ENCODE measurements at regions not wholly inside any gene's neighbourhood (a gene's known extent, or its start where the extent isn't known, plus 50 kb on each side); places are given as distances from the start of the nearest gene placed in this dataset.

DNA sequence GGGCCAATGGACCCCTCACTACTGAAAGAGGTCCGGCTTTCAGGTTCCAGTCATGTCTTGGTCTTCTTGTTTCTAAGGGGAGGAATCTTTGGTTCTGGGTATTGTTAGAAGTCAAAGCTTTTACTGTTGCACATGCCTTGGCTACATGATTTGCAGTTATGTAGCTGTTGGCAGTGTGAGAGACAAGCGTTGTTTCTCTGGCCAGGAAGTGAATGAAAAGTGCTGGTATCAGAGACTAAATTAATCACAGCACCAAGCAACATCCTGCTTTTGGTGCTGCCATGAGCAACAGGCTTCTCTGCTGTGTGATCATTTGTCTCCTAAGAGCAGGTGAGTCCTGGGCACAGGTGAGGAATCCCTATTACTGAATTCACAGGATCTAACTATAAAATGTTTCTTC lies 100.1 kb upstream of the PRSS3 start:
- TF ChIP-seq, protein P1, sequence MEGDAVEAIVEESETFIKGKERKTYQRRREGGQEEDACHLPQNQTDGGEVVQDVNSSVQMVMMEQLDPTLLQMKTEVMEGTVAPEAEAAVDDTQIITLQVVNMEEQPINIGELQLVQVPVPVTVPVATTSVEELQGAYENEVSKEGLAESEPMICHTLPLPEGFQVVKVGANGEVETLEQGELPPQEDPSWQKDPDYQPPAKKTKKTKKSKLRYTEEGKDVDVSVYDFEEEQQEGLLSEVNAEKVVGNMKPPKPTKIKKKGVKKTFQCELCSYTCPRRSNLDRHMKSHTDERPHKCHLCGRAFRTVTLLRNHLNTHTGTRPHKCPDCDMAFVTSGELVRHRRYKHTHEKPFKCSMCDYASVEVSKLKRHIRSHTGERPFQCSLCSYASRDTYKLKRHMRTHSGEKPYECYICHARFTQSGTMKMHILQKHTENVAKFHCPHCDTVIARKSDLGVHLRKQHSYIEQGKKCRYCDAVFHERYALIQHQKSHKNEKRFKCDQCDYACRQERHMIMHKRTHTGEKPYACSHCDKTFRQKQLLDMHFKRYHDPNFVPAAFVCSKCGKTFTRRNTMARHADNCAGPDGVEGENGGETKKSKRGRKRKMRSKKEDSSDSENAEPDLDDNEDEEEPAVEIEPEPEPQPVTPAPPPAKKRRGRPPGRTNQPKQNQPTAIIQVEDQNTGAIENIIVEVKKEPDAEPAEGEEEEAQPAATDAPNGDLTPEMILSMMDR (IDR thresholded peaks at IDR 0.05; ENCODE audit: insufficient read depth, low read length, poor library complexity, severe bottlenecking), result no peak
- no peak for TF ChIP-seq EZH2phosphoT487 (conservative IDR thresholded peaks at IDR 0.05; ENCODE audit: low read length)
